ENCODE measurements at regions not wholly inside any gene's neighbourhood (a gene's known extent, or its start where the extent isn't known, plus 50 kb on each side); places are given as distances from the start of the nearest gene placed in this dataset.

GRCh38 chr15:70269311-70269911, 171.7 kb upstream of the TLE3 start:
- TF ChIP-seq CTCF (IDR thresholded peaks at IDR 0.05; ENCODE audit: low read depth, low read length, poor library complexity, severe bottlenecking) (no peak), EZH2phosphoT487 (IDR thresholded peaks at IDR 0.05; ENCODE audit: borderline replicate concordance, low read length) (no peak)
